GM18498 (cell line): ENCODE measurements at regions not wholly inside any gene's neighbourhood (a gene's known extent, or its start where the extent isn't known, plus 50 kb on each side); places are given as distances from the start of the nearest gene placed in this dataset.

Experiments used
- ATAC-seq: cut with Tn5 transposase; IDR thresholded peaks from one replicate; pipeline ENCODE4 v1.9.1; 2021; ENCODE audit warnings: mild to moderate bottlenecking, moderate library complexity; ENCODE audit not compliant: unreplicated experiment

GRCh38 chr4:81898862-81899504 lies 427.3 kb upstream of the RASGEF1B start:
- ATAC-seq, result no peak

- no peak for ATAC-seq
Measured at GRCh38 chr4:81896936-81897335, 425.2 kb upstream of the RASGEF1B start.

GRCh38 chr4:81891005-81891996 lies 419.6 kb upstream of the RASGEF1B start:
- ATAC-seq, result no peak

- ATAC-seq, result no peak
Measured at GRCh38 chr4:81884986-81885385, 413.3 kb upstream of the RASGEF1B start.

- ATAC-seq, result no peak
Measured at GRCh38 chr4:81883530-81884450, 412.1 kb upstream of the RASGEF1B start.

- ATAC-seq, result no peak
Measured at GRCh38 chr4:81883004-81883403, 411.3 kb upstream of the RASGEF1B start.

GRCh38 chr4:81881855-81882621 lies 410.3 kb upstream of the RASGEF1B start:
- ATAC-seq, result no peak

GRCh38 chr4:81876106-81876505 lies 404.4 kb upstream of the RASGEF1B start:
- no peak for ATAC-seq

GRCh38 chr4:81874661-81875515 lies 403.2 kb upstream of the RASGEF1B start:
- ATAC-seq, result no peak

- no peak for ATAC-seq
Measured at GRCh38 chr4:81870275-81870674, 398.6 kb upstream of the RASGEF1B start.

GRCh38 chr4:81860111-81860510 lies 388.4 kb upstream of the RASGEF1B start:
- no peak for ATAC-seq

- ATAC-seq, result no peak
Measured at GRCh38 chr4:81854406-81854805, 382.7 kb upstream of the RASGEF1B start.

- no peak for ATAC-seq
Measured at GRCh38 chr4:81852031-81852715, 380.5 kb upstream of the RASGEF1B start.

- ATAC-seq, result no peak
Measured at GRCh38 chr4:81850701-81851100, 379.0 kb upstream of the RASGEF1B start.

GRCh38 chr4:81845761-81846160 lies 374.1 kb upstream of the RASGEF1B start:
- ATAC-seq, result no peak

GRCh38 chr4:81845273-81845672 lies 373.6 kb upstream of the RASGEF1B start:
- ATAC-seq, result no peak

GRCh38 chr4:81844717-81845116 lies 373.0 kb upstream of the RASGEF1B start:
- peak; percentile 94 for ATAC-seq

GRCh38 chr4:81839347-81840042 lies 367.8 kb upstream of the RASGEF1B start:
- no peak for ATAC-seq
